ENCODE measurements at regions not wholly inside any gene's neighbourhood (a gene's known extent, or its start where the extent isn't known, plus 50 kb on each side); places are given as distances from the start of the nearest gene placed in this dataset.

DNA sequence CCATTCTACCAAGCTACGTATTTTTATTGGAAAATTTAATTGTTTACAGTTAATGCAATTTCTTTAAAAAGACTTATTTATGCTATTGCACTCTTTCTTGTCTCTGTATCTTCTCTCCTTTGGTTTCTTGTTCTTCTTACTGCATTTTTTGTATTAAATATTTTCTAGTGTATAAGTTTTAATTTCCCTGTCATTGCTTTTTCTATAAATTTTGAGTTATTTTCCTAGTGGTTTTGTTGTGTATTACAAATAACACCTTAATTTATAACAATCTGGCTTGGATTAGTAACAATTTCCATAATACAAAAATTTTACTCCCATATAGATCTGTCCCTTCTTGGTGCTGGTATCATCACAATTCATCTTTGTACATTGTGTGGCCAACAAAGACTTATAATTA is 303.5 kb upstream of the SPOCK3 start:
- no peak for TF ChIP-seq EZH2 (IDR thresholded peaks at IDR 0.05; ENCODE audit: low read length)
- TF ChIP-seq, protein P1, sequence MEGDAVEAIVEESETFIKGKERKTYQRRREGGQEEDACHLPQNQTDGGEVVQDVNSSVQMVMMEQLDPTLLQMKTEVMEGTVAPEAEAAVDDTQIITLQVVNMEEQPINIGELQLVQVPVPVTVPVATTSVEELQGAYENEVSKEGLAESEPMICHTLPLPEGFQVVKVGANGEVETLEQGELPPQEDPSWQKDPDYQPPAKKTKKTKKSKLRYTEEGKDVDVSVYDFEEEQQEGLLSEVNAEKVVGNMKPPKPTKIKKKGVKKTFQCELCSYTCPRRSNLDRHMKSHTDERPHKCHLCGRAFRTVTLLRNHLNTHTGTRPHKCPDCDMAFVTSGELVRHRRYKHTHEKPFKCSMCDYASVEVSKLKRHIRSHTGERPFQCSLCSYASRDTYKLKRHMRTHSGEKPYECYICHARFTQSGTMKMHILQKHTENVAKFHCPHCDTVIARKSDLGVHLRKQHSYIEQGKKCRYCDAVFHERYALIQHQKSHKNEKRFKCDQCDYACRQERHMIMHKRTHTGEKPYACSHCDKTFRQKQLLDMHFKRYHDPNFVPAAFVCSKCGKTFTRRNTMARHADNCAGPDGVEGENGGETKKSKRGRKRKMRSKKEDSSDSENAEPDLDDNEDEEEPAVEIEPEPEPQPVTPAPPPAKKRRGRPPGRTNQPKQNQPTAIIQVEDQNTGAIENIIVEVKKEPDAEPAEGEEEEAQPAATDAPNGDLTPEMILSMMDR (optimal IDR thresholded peaks at IDR 0.05 in 1 of 3, IDR thresholded peaks at IDR 0.05 in 1 of 3, conservative IDR thresholded peaks at IDR 0.05 in 1 of 3; ENCODE audit: extremely low read depth in 1 of 3, insufficient read depth in 2 of 3, low read length in 3 of 3), result no peak

Data from keratinocyte (primary cell).